HFF-Myc (cell line): ENCODE measurements at regions not wholly inside any gene's neighbourhood (a gene's known extent, or its start where the extent isn't known, plus 50 kb on each side); places are given as distances from the start of the nearest gene placed in this dataset.

ENCODE experiments used
- DNase-seq: peaks from one replicate; pipeline ENCODE4 v3.0.0-alpha.2; 2011; ENCODE audit warnings: low read depth; ENCODE audit errors: extremely low read depth
- H3K4me3 ChIP-seq: replicated peaks from 2 replicates; pipeline ENCODE4 v1.5.1; 2011; ENCODE audit warnings: low read depth, mild to moderate bottlenecking, control low read depth, low read length
- TF ChIP-seq, protein P1 (sequence below): IDR thresholded peaks from 2 replicates; pipeline ENCODE4 v1.5.1; 2012; ENCODE audit warnings: mild to moderate bottlenecking, low read depth, low read length, control low read depth; ENCODE audit errors: missing control alignments

DNA sequence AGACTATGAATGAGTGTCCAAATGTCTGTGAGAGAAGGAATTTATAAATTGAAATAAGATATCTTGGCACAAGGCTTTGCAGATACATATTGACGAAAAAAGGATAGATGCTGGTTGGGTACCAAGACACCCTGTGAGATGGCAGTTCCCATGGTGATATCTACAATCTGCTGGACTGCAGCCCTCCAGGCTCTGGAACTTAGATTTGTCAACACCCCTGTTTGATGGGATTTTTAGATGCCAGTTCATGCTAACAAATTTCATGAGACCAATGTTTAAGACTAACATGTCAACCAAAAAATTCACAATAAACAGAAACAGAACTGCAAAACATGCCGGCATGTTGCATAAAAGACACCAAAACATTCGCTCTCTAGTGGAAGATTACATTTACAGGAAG, 400.3 kb upstream of the CNTNAP5 start:
- no peak for DNase-seq
- TF ChIP-seq, protein P1, sequence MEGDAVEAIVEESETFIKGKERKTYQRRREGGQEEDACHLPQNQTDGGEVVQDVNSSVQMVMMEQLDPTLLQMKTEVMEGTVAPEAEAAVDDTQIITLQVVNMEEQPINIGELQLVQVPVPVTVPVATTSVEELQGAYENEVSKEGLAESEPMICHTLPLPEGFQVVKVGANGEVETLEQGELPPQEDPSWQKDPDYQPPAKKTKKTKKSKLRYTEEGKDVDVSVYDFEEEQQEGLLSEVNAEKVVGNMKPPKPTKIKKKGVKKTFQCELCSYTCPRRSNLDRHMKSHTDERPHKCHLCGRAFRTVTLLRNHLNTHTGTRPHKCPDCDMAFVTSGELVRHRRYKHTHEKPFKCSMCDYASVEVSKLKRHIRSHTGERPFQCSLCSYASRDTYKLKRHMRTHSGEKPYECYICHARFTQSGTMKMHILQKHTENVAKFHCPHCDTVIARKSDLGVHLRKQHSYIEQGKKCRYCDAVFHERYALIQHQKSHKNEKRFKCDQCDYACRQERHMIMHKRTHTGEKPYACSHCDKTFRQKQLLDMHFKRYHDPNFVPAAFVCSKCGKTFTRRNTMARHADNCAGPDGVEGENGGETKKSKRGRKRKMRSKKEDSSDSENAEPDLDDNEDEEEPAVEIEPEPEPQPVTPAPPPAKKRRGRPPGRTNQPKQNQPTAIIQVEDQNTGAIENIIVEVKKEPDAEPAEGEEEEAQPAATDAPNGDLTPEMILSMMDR = no peak
- no peak overlapping the region for H3K4me3 ChIP-seq

DNA sequence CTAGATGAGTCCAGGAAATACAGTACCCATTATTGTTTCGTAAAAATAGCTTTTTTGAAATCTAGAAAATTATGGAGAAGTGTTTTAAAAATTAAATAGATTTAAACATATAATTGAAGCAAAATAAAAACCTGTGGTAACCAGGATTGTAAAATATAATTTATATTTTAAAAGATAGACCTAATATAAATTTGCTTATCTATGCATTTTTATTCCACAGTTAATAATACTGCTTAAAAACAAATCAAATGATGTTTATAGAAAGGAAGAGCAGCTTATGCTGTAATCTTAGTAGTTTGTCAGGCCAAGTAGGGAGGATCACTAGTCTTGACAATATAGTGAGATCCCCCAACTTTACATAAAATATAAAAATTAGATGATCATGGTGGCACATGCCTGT, 388.9 kb upstream of the CNTNAP5 start:
- no peak for DNase-seq
- H3K4me3 ChIP-seq = no peak overlapping the region
- TF ChIP-seq, protein P1 = no peak

DNA sequence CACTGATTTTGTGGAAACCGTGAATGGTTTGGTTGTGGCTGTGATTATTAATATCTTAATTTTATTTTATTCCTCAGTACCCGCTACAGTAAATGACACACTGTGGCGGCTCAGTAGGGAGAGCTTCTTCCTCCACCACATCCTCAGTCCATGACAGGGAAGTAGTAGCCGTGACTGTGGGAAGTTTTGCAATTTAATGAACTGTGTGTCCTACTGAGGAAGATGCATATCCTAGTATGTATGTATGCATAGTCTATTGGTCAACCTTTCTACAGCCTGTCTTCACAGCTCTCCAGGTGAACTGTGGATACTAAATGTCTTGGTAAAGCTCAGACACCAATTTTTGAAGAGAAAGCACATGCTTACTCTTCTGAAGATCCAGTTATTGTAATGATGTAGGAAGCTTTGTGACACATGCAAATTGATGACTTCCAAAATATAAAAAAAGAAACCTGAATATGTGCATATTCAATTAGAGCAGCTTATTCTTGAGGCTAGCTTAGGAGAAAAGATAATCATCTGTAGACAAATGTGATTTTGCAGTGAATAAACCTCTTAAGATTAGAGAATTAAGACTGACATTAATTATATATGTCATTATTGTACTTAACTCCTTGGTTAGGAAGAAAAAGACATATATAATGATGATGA, 384.3 kb upstream of the CNTNAP5 start:
- DNase-seq = no peak
- H3K4me3 ChIP-seq = no peak overlapping the region
- TF ChIP-seq, protein P1 = no peak

DNA sequence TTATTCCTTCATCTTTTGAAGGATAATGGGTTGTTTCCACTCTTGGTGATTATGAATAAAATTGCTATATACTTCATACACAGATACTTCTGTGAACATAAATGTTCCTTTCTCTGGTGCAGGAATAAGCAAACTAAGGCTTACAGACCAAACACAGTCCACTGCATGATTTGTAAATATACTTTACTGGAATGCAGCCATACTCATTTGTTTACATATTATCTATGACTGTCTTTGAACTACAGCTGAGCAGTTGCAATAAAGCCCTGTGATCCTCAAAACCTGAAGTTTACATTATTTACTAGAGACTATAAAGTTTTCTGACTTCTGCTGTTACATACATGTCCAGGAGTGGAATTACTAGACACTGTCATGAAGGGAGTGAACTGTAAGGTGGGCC, 381.0 kb upstream of the CNTNAP5 start:
- no peak for DNase-seq
- no peak overlapping the region for H3K4me3 ChIP-seq
- TF ChIP-seq, protein P1 = no peak

DNA sequence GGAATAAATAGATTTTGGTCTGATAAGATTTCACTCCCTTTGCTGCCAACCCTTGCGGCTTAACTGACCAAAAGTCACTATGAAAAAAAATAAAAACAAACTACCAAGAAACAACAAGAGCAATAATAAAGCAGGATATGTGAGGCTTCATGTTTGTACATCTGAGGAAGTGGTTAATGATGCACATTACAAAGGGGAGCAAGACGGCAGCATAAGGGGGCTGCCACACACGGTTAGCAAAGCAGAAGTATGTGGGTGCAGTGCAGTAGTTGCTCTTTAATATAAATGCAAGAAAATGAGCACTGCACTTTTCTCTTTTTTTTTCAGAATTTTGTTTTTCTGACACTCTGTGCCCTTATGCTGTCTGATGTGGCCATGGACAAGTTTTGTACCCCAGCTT, 377.1 kb upstream of the CNTNAP5 start:
- no peak overlapping the region for H3K4me3 ChIP-seq
- TF ChIP-seq, protein P1 = no peak
- no peak for DNase-seq

DNA sequence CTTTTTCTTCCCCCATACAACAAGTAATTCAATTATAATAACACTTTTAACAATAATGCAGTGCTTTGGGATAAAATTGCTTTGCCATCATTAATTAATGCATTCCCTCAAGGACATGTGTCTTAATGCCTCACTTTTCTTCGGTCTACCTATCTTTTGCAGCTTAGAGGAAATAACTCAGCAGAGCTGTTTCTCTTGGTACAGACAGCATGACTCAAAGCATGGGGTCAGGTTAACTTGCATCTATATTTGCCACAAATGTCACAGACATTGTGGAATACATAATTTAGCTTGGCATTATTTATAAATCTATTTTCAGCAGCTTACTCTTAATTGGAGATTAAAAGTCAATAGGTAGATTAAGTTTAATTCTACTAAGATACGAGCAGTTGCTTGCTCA, 376.1 kb upstream of the CNTNAP5 start:
- TF ChIP-seq, protein P1 = no peak
- DNase-seq = no peak

DNA sequence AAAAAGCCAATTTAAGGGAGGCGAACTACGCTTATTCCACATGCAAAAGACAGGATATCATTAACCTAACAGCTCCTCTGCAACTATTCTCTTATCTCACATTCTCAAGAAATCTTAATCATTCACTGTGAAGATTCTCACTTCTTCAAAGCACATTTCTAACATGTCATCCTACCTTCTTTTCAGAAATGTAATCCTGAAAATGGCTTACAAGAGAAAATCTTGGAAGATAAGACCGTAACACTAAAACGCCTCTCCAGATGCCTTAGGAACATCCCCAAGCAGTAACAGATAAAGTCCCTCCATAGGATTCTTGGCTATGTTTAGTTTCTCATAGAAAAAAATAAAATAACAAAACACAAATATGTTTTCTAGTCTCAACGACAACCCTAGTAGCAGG, 373.9 kb upstream of the CNTNAP5 start:
- TF ChIP-seq, protein P1 = no peak
- no peak overlapping the region for H3K4me3 ChIP-seq

More for the DNA sequence above, 376.1 kb upstream of the CNTNAP5 start:
- H3K4me3 ChIP-seq = no peak overlapping the region

More for the DNA sequence above, 373.9 kb upstream of the CNTNAP5 start:
- DNase-seq = no peak
